OCI-LY7 (cell line): ENCODE measurements at regions not wholly inside any gene's neighbourhood (a gene's known extent, or its start where the extent isn't known, plus 50 kb on each side); places are given as distances from the start of the nearest gene placed in this dataset.

Experiments used
- CTCF ChIP-seq: fragments of 200-600 bp; sonication (generic); conservative IDR thresholded peaks from 2 replicates; pipeline ENCODE4 v1.5.1; 2014; ENCODE audit warnings: mild to moderate bottlenecking, antibody characterized with exemption, low read length, moderate library complexity, mixed read lengths
- EZH2phosphoT487 ChIP-seq: fragments of 200-600 bp; sonication (generic); IDR thresholded peaks from 2 replicates; pipeline ENCODE4 v1.6.1; 2018; ENCODE audit warnings: low read depth, borderline replicate concordance, mild to moderate bottlenecking, mixed run types, antibody characterized with exemption, low read length, moderate library complexity, mixed read lengths

- TF ChIP-seq CTCF (no peak), EZH2phosphoT487 (no peak)
These were observed 118.5 kb upstream of the PABPC4L start for GRCh38 chr4:134320048-134320447.
